H1 (cell line): ENCODE measurements at regions not wholly inside any gene's neighbourhood (a gene's known extent, or its start where the extent isn't known, plus 50 kb on each side); places are given as distances from the start of the nearest gene placed in this dataset.

ENCODE experiments used
- CTCF ChIA-PET: fragments of 300-600 bp; sonication (Branson Sonifier 250); formaldehyde crosslinking; loops from one replicate; lab custom pipeline; 2021; ENCODE audit not compliant: partially characterized antibody; lab: Charles Lee
- POLR2A ChIA-PET: fragments of 300-600 bp; sonication (Branson Sonifier 250); formaldehyde crosslinking; loops from one replicate; lab custom pipeline; 2021; ENCODE audit warnings: inconsistent platforms; ENCODE audit not compliant: partially characterized antibody; lab: Charles Lee
- DNase-seq, 2 experiments: peaks; one replicate each; pipeline versions ENCODE4 v3.0.0 to v3.0.0-alpha.2; 2010 to 2022; ENCODE audit warnings: low spot score in 2 of 2, low read depth in 1 of 2, mixed read lengths in 1 of 2
- FAIRE-seq: peaks from 2 replicates; lab custom pipeline; 2011; peaks lifted over from hg19 to GRCh38; lab: Jason Lieb, UNC
- H2AFZ ChIP-seq: 2 replicates; pipeline ENCODE4 v1.8.1; 2012; ENCODE audit warnings: low read length, inconsistent platforms
- H2AK5ac ChIP-seq: 2 replicates; pipeline ENCODE4 v1.6.1; 2013; ENCODE audit warnings: low read depth, low read length
- H2BK120ac ChIP-seq: replicated peaks from 2 replicates; pipeline ENCODE3; 2013; ENCODE audit warnings: low read depth, low read length, inconsistent platforms
- H2BK12ac ChIP-seq: 2 replicates; pipeline ENCODE4 v1.6.1; 2013; ENCODE audit warnings: low read depth, low read length
- H2BK15ac ChIP-seq: 2 replicates; pipeline ENCODE4 v1.6.1; 2013; ENCODE audit warnings: low read length
- H2BK20ac ChIP-seq: 2 replicates; pipeline ENCODE4 v1.6.1; 2013; ENCODE audit warnings: low read length
- H2BK5ac ChIP-seq: 2 replicates; pipeline ENCODE4 v1.6.1; 2013; ENCODE audit warnings: low read depth, low read length
- H3K14ac ChIP-seq: 2 replicates; pipeline ENCODE4 v1.6.1; 2013; ENCODE audit warnings: inconsistent platforms; ENCODE audit not compliant: insufficient read length
- H3K18ac ChIP-seq: 2 replicates; pipeline ENCODE4 v1.6.1; 2013; ENCODE audit warnings: low read length; ENCODE audit errors: extremely low read depth
- H3K23ac ChIP-seq: 2 replicates; pipeline ENCODE4 v1.6.1; 2013; ENCODE audit warnings: inconsistent platforms; ENCODE audit not compliant: insufficient read length
- H3K23me2 ChIP-seq: 2 replicates; pipeline ENCODE4 v1.6.1; 2013; ENCODE audit warnings: low read depth, low read length
- H3K27ac ChIP-seq: 2 replicates; pipeline ENCODE4 v1.6.1; 2011; ENCODE audit warnings: low read depth, low read length, inconsistent platforms
- H3K27me3 ChIP-seq, 4 experiments: replicated peaks in 1 of 4; 1 replicate in 1 of 4; 2 replicates in 3 of 4; pipeline versions ENCODE4 v1.6.1 to v1.8.1; 2011 to 2013; ENCODE audit warnings: low read length in 3 of 4, mild to moderate bottlenecking in 3 of 4, inconsistent platforms in 2 of 4, mixed read lengths in 2 of 4, moderate library complexity in 1 of 4; ENCODE audit not compliant: control insufficient read depth in 3 of 4, insufficient read depth in 3 of 4; ENCODE audit errors: extremely low read depth in 1 of 4
- H3K36me3 ChIP-seq, 4 experiments: 2 replicates each; pipeline versions ENCODE4 v1.6.1 to v1.8.1; 2011 to 2013; ENCODE audit warnings: mild to moderate bottlenecking in 4 of 4, low read length in 3 of 4, moderate library complexity in 2 of 4, control low read depth in 1 of 4, inconsistent platforms in 1 of 4; ENCODE audit not compliant: insufficient read depth in 4 of 4, control insufficient read depth in 2 of 4
- H3K4ac ChIP-seq: replicated peaks from 2 replicates; pipeline ENCODE3; 2013; ENCODE audit warnings: low read length, low read depth, mixed read lengths, inconsistent platforms; ENCODE audit not compliant: insufficient read length
- H3K4me1 ChIP-seq, 4 experiments: replicated peaks in 1 of 4; 1 replicate in 1 of 4; 2 replicates in 3 of 4; pipeline versions ENCODE4 v1.6.1 to v1.8.1; 2011 to 2013; ENCODE audit warnings: low read length in 3 of 4, inconsistent platforms in 2 of 4, mixed read lengths in 1 of 4; ENCODE audit not compliant: insufficient read depth in 4 of 4, control insufficient read depth in 3 of 4
- H3K4me2 ChIP-seq, 2 experiments: 2 replicates each; pipeline versions ENCODE4 v1.6.1 to v1.8.1; 2011 to 2013; ENCODE audit warnings: low read depth in 2 of 2, low read length in 2 of 2, control low read depth in 1 of 2, inconsistent platforms in 1 of 2, mild to moderate bottlenecking in 1 of 2; ENCODE audit not compliant: insufficient read depth in 1 of 2
- H3K4me3 ChIP-seq, 4 experiments: fragments of 200-600, 300-600 bp in 1 of 4; sonication (generic), shearing (Covaris generic), sonication (Bioruptor Twin) in 1 of 4; 2 replicates each; pipeline versions ENCODE4 v1.5.1 to v1.8.1; 2011 to 2016; ENCODE audit warnings: low read length in 4 of 4, low read depth in 3 of 4, control low read depth in 2 of 4, inconsistent platforms in 2 of 4, mild to moderate bottlenecking in 2 of 4, mixed read lengths in 1 of 4, moderate library complexity in 1 of 4; ENCODE audit not compliant: insufficient read depth in 2 of 4; ENCODE audit errors: extremely low read depth in 1 of 4
- H3K56ac ChIP-seq: replicated peaks from 2 replicates; pipeline ENCODE3; 2013; ENCODE audit warnings: low read depth, mild to moderate bottlenecking, mixed read lengths, low read length, inconsistent platforms; ENCODE audit not compliant: insufficient read length
- H3K79me1 ChIP-seq: 2 replicates; pipeline ENCODE4 v1.6.1; 2013; ENCODE audit warnings: low read depth, low read length, control low read depth
- H3K79me2 ChIP-seq, 2 experiments: 2 replicates each; pipeline versions ENCODE4 v1.6.1 to v1.8.1; 2012 to 2013; ENCODE audit warnings: low read length in 2 of 2, mild to moderate bottlenecking in 2 of 2, inconsistent platforms in 1 of 2; ENCODE audit not compliant: insufficient read depth in 2 of 2, control insufficient read depth in 1 of 2
- H3K9ac ChIP-seq, 4 experiments: replicated peaks in 1 of 4; 1 replicate in 1 of 4; 2 replicates in 3 of 4; pipeline versions ENCODE4 v1.6.1 to v1.8.1; 2011 to 2013; ENCODE audit warnings: low read depth in 3 of 4, low read length in 3 of 4, control low read depth in 2 of 4, mild to moderate bottlenecking in 2 of 4, moderate library complexity in 2 of 4, inconsistent platforms in 1 of 4; ENCODE audit errors: extremely low read depth in 1 of 4
- H3K9me3 ChIP-seq, 2 experiments: 2 replicates each; pipeline versions ENCODE4 v1.6.1 to v1.8.1; 2012 to 2013; ENCODE audit warnings: mild to moderate bottlenecking in 2 of 2, moderate library complexity in 2 of 2, control low read depth in 1 of 2, inconsistent platforms in 1 of 2, low read depth in 1 of 2, low read length in 1 of 2, mixed read lengths in 1 of 2; ENCODE audit not compliant: insufficient read depth in 2 of 2
- H4K20me1 ChIP-seq, 2 experiments: replicated peaks in 1 of 2; 2 replicates each; pipeline versions ENCODE3 to v1.8.1; 2011 to 2013; ENCODE audit warnings: inconsistent platforms in 2 of 2, low read length in 2 of 2, mild to moderate bottlenecking in 1 of 2; ENCODE audit not compliant: insufficient read depth in 2 of 2, control insufficient read depth in 1 of 2
- H4K5ac ChIP-seq: 2 replicates; pipeline ENCODE4 v1.6.1; 2013; ENCODE audit warnings: low read length, low read depth, mixed read lengths, inconsistent platforms; ENCODE audit not compliant: insufficient read length
- H4K8ac ChIP-seq: 2 replicates; pipeline ENCODE4 v1.8.0; 2013; ENCODE audit warnings: mild to moderate bottlenecking, moderate library complexity, low read length, inconsistent platforms; ENCODE audit not compliant: insufficient read depth; ENCODE audit errors: extremely low read depth
- H4K91ac ChIP-seq: replicated peaks from 2 replicates; pipeline ENCODE3; 2013; ENCODE audit warnings: low read length, mixed read lengths, inconsistent platforms; ENCODE audit not compliant: insufficient read length
- GTF2F1 ChIP-seq: IDR thresholded peaks from 2 replicates; pipeline ENCODE4 v1.6.1; 2012; ENCODE audit warnings: low read depth, low read length, improper control_type of control experiment, borderline replicate concordance
- WGBS, 2 experiments: shearing (Covaris generic) in 1 of 2; methylation state at CpG; one replicate each; pipeline versions ENCODE4 v1.1.6 to v1.1.7; 2013 to 2015; ENCODE audit warnings: low lambda C conversion rate in 2 of 2, mixed read lengths in 2 of 2, inconsistent platforms in 1 of 2, low coverage in 1 of 2, missing lambda C conversion rate in 1 of 2; ENCODE audit not compliant: insufficient replicate concordance in 2 of 2, insufficient coverage in 1 of 2, insufficient read length in 1 of 2; ENCODE audit errors: extremely low coverage in 1 of 2, missing lambda C conversion rate in 1 of 2; 5-methylcytosine and 5-hydroxymethylcytosine counted together

- FAIRE-seq (no peak), DNase-seq (no peak)
- POLR2A ChIA-PET, result no interaction called here
- Histone ChIP-seq H3K4me3 (no peak overlapping the region), H3K79me2 (no peaks in the 10 kb centered on the region), H3K4me2 (no peak overlapping the region), H3K27ac (no peak overlapping the region), H3K18ac (no peak overlapping the region), H2BK120ac (no peak overlapping the region), H4K91ac (no peak overlapping the region), H2BK5ac (no peak overlapping the region), H2BK12ac (no peak overlapping the region), H3K9ac (no peak overlapping the region), H2AK5ac (no peak overlapping the region), H2AFZ (no peak overlapping the region), H4K5ac (no peak overlapping the region), H3K14ac (no peak overlapping the region), H2BK15ac (no peak overlapping the region), H3K27me3 (no peaks in the 10 kb centered on the region), H3K79me1 (no peaks in the 10 kb centered on the region), H4K8ac (no peak overlapping the region), H3K56ac (no peak overlapping the region), H3K23me2 (no peaks in the 10 kb centered on the region), H3K4me1 (peaks cover 0 to 3% (median 0%) of the 10 kb centered on the region in 4 experiments; a peak in 1 of 7 replicates), H3K23ac (no peak overlapping the region), H3K9me3 (no peaks in the 10 kb centered on the region), H4K20me1 (no peaks in the 10 kb centered on the region), H3K36me3 (no peaks in the 10 kb centered on the region), H3K4ac (no peak overlapping the region), H2BK20ac (no peak overlapping the region)
- TF ChIP-seq GTF2F1, result no peak
- 100% methylated on average over 1 of the region's 1 CpG; no CpG with 5 or more reads in 1 of the 2 experiments for WGBS, 2 experiments
- CTCF ChIA-PET, result interaction anchor here (0.6 to 1.1 kb wide), 2 partner anchors 24 to 889 kb away, joined by 3 read pairs; no protein-coding TSS in a partner anchor
Measured at GRCh38 chr1:195200772-195201171, 1407.5 kb downstream of the KCNT2 start.
